Left renal cortex interstitium (tissue), 4 donors: ENCODE measurements at regions not wholly inside any gene's neighbourhood (a gene's known extent, or its start where the extent isn't known, plus 50 kb on each side); places are given as distances from the start of the nearest gene placed in this dataset.

ENCODE experiments used
- DNase-seq, 4 donors: peaks; one replicate each; pipeline ENCODE4 v3.0.0-alpha.2; 2013; ENCODE audit warnings: low read depth in 4 of 4, low spot score in 2 of 4, missing footprints in 1 of 4

- no peak for DNase-seq
These were observed 331.4 kb upstream of the SHH start for GRCh38 chr7:156143683-156144082.

- DNase-seq: no peak
These were observed 330.9 kb upstream of the SHH start for GRCh38 chr7:156143158-156143557.

DNA sequence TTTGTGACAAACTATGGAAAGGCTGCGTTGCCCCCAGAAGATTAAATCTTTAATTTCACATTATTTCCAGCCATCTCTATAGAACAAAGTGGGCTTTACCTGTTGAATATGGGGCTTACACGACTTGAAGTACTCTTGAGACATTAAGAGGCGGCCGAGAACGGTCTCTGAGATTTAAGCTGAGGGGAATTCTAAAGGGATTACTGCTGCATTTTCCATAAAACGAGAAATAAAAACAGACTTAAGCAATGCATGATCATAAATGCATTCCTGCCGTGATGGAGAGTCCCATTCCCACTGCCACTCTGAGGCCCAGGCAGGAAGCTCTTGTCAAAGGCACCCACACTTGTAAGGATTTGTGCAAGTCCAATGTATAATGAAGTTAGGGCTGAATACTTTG, 329.7 kb upstream of the SHH start:
- no peak for DNase-seq

- DNase-seq: no peak
These were observed 328.6 kb upstream of the SHH start for GRCh38 chr7:156140896-156141295.

GRCh38 chr7:156140447-156140846, 328.2 kb upstream of the SHH start:
- no peak for DNase-seq

GRCh38 chr7:156139633-156140032, 327.4 kb upstream of the SHH start:
- DNase-seq: no peak

DNA sequence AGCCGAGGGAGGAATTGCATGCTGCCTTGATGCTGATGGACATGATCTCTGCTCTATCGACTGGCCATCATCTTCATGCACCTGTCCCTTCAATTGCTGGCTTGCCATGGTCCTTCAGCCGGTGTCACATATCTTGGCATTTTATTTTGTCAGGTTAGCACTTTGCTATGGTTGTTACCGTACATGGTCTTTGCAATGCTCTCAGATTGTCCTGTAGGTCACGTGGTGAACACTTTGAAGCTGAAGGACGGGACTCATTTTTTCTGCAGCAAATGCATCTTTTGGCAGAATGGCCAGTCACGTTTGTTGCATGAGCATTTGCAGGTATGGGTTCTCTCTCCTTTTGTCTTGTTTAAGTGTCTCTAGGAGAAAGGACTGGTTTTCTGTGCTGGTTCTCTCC, 326.8 kb upstream of the SHH start:
- no peak for DNase-seq

- DNase-seq: no peak
These were observed 319.6 kb upstream of the SHH start for GRCh38 chr7:156131881-156132280.

DNA sequence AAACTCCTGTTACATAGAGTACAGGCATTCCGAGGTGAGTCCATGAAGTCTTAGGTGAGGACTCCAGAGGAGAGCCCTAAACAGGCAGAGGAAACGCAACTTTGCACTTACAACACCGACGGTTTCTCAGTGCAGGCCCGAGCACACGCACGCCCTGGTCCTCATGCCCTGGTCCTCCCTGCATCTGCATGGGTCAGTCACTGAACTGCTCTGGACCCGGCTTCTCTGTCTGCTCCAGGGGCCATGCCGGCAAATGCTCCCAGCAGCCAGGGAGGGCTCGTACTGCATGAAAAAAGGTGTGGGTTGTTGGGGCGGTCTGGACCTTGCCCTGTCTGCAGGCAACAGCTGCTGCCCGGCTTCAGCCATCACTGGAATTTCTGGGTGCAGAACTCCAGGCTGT, 317.3 kb upstream of the SHH start:
- DNase-seq: no peak

- DNase-seq: no peak
These were observed 316.2 kb upstream of the SHH start for GRCh38 chr7:156128496-156128895.

DNA sequence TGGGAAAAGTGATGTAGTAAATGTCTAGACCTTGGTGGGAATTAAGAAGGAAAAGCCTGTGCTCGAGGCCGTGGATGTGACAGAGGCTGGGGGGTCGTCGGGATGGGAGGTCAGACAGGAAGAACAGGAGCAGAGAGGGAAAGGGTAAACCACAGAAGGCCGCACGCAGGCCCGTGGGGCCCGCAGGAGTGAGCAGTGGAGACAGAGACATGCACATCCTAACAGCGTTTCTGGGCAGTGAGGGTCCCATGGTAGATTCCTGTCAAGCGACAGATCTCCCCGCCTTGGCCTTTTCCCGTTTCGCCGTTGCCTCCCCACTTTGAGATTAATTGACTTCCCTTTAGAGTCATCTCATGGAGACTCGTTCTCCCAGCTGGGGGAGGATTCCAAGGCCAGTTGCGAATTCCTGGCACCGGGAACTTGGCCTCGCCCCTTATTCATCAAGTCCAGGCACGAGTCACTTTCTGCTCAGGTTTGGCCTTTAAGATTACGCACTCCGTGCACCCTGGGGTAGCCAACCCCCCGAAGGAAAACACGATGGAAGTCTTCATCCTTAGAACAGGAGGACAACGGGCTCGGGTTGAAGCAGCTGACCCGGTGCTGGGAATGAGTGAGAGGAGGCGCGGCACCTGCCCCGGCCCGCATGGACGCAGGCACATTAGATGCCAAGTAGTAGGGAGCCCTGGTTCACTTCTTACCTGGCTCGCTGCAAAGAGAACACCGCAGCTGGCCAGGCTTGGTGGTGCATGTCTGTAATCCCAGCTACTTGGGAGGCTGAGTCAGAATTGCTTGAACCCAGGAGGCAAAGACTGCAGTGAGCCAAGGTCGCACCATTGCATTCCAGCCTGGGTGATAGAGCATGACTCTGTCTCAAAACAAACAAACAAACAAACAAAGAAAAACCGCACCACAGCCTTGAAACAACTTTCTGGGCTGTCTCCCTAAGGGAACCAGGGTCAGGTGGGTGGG, 315.2 kb upstream of the SHH start:
- no peak for DNase-seq

- DNase-seq: no peak
These were observed 313.8 kb upstream of the SHH start for GRCh38 chr7:156125841-156126730.

DNA sequence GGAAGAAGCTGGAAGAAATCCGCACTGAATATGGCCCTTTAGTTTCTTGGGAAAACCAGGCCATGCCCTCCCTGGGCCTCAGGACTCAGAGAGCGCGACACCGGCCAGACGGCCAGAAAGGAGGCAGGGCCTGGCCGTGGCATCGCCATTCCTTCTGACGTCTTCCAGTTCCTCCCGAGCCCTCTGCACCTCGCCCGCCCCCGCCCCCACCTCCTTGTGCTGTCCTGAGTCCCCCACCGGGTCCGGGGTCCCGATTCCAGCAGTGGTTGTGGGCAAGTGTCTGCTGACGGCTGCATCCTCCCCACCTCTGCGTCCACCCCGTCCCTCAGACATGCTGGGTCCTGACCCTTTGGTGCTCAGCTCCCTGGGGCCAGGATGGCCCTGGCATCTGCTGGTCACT, 312.1 kb upstream of the SHH start:
- no peak for DNase-seq

- DNase-seq: no peak
These were observed 311.1 kb upstream of the SHH start for GRCh38 chr7:156123362-156123761.

GRCh38 chr7:156122752-156123354, 310.6 kb upstream of the SHH start:
- DNase-seq: no peak

DNA sequence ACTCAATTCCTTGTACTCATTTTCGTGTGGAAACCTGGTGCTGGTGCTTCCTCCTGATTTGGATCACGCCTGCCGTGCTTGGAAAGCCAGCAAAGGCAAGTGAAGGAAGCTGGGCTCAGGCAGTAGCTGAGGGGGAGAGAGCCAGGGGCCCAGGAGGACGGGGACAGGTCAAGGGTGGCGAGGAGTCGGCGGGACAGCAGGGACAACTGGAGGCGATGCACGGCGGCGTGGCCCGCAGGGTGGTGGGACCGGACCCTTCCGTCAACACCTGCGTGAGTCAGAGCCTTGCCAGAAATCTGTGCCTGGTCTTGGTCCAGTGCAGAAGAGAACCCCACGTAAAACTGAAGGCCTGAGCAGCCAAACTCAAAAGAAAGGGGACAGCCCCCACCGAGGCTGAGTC, 309.7 kb upstream of the SHH start:
- no peak for DNase-seq

DNA sequence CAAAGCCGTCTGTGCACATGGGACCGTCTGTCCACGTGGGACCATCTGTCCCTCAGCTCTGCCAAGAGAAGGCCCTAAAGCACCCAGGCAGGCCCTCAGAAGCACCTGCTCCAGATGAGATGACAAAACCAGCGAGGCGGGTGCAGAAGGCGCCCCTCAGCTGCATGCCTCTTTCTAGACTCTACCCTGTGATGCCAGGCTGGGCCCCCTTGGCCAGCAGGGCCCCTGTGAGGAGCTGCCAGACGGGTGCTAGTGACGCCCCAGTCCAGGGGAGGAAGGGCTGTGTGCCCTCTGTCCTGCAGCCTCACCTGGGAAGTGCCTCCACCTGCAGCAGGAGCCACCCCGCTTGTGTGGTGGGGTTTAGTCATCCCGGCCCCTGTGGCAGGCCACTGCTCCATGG, 309.2 kb upstream of the SHH start:
- DNase-seq: no peak

- DNase-seq: no peak
These were observed 308.3 kb upstream of the SHH start for GRCh38 chr7:156120552-156120951.

GRCh38 chr7:156119771-156120170, 307.5 kb upstream of the SHH start:
- no peak for DNase-seq

DNA sequence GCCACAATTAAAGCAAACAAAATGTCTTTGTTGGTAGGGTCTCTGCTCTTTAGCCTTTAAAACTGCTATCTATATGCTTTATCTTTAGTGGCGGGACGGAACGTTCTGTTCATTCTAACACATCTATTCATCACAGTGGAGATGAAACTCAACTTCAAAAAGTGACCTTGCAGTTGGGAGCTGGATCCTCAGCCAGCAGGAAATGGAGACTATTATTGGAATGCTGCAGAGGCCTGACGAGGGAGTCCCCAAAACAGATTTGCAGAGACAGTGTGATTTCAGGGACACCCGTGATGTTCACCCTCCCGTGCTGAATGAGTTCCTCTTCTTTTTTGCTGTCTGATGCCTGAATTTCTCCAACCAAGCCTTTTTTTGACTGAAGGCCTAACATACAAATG, 306.0 kb upstream of the SHH start:
- no peak for DNase-seq

DNA sequence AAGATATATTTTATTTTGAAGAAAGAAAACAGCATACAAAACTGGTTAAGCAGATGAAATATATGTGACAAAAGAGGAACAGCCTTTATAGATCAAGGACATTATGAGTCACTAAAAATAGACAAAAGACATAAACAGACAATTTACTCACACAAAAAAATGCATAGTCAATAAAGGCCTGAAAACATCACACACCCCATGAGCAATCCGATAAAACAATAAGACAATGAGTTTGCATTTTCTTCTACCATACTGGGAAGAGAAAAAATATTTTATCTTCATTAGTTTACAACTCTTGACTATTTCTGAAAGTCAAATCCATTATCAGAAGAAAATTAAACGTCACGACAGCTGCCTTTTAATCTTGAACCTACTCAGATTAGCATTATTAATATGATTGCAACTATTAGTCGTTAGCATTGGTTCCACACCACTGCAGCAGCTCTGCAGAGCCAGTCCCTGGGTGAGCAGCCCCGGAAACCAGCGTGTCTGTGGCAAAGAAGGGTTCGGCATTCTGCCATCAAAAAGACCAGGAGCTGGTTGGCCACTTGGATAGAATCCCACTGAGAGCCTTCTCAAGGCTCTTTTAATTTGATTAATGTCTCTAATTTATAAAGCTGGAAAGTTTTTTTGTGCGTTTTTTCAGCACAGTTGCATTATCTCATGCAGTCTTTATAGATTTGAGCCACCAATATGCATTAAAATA, 305.4 kb upstream of the SHH start:
- no peak for DNase-seq
